ENCODE measurements at regions not wholly inside any gene's neighbourhood (a gene's known extent, or its start where the extent isn't known, plus 50 kb on each side); places are given as distances from the start of the nearest gene placed in this dataset.
A peak's percentile ranks its signal among the peaks of the same experiment; 100 is the strongest.

- TF ChIP-seq CREB1 (CRISPR knock-in tag; IDR thresholded peaks at IDR 0.05; ENCODE audit: low read depth): no peak
- no peak for TF ChIP-seq NANOG (IDR thresholded peaks at IDR 0.05; ENCODE audit: borderline replicate concordance)
- no peak for TF ChIP-seq EZH2 (IDR thresholded peaks at IDR 0.05; ENCODE audit: low read depth, unreplicated experiment)
- no peak for TF ChIP-seq REST (IDR thresholded peaks at IDR 0.05; ENCODE audit: unreplicated experiment)
- no peak for TF ChIP-seq POLR2AphosphoS5 (IDR thresholded peaks at IDR 0.05; ENCODE audit: low read depth)
Measured at GRCh38 chr6:90445533-90446108, 141.3 kb downstream of the MAP3K7 start (continued).

GRCh38 chr6:90444160-90444714 is 142.6 kb downstream of the MAP3K7 start:
- Mint-ChIP-seq H3K27me3 (ENCODE audit: insufficient read depth, low read depth, poor library complexity) (no peaks in the 10 kb centered on the region), H3K4me3 (no peak overlapping the region), H3K4me1 (peaks cover 37% of the 10 kb centered on the region), H3K27ac (no peak overlapping the region), H3K36me3 (ENCODE audit: low read depth) (no peaks in the 10 kb centered on the region), H3K9me3 (no peaks in the 10 kb centered on the region)
- no peak overlapping the region for H3K4me3 ChIP-seq
- ATAC-seq (no peak), DNase-seq (ENCODE audit: low spot score) (no peak)
- H3K4me1 ChIP-seq (ENCODE audit: insufficient read depth): peaks cover 31% of the 10 kb centered on the region
- peak overlapping the region; percentile 69 for H2AFZ ChIP-seq
- no peaks in the 10 kb centered on the region for H3K36me3 ChIP-seq (ENCODE audit: insufficient read depth)
- no peak overlapping the region for H3K4me2 ChIP-seq
- no peaks in the 10 kb centered on the region for H4K20me1 ChIP-seq (replicated peaks; ENCODE audit: insufficient read depth)
- H3K27ac ChIP-seq (ENCODE audit: low read depth): no peak overlapping the region
- H3K79me2 ChIP-seq (replicated peaks; ENCODE audit: insufficient read depth): no peaks in the 10 kb centered on the region
- no peaks in the 10 kb centered on the region for H3K27me3 ChIP-seq (ENCODE audit: insufficient read depth)
- H3F3A ChIP-seq (replicated peaks; ENCODE audit: low read depth): peaks cover 8% of the 10 kb centered on the region
- no peaks in the 10 kb centered on the region for H3K9me2 ChIP-seq (ENCODE audit: insufficient read depth)
- no peak for TF ChIP-seq CTCF (conservative IDR thresholded peaks at IDR 0.05; ENCODE audit: low read depth in 2 of 2)
- TF ChIP-seq ZNF331 (CRISPR knock-in tag; IDR thresholded peaks at IDR 0.05; ENCODE audit: low read depth): no peak
- TF ChIP-seq JUNB (IDR thresholded peaks at IDR 0.05; ENCODE audit: unreplicated experiment): no peak
- TF ChIP-seq EZH2 (IDR thresholded peaks at IDR 0.05; ENCODE audit: low read depth, unreplicated experiment): no peak
- TF ChIP-seq CREB1 (CRISPR knock-in tag; IDR thresholded peaks at IDR 0.05; ENCODE audit: low read depth): no peak
- TF ChIP-seq REST (IDR thresholded peaks at IDR 0.05; ENCODE audit: unreplicated experiment): no peak
- TF ChIP-seq STAT1 (IDR thresholded peaks at IDR 0.05; ENCODE audit: unreplicated experiment): no peak
- no peak for TF ChIP-seq POLR2AphosphoS5 (IDR thresholded peaks at IDR 0.05; ENCODE audit: low read depth)
